ENCODE measurements at regions not wholly inside any gene's neighbourhood (a gene's known extent, or its start where the extent isn't known, plus 50 kb on each side); places are given as distances from the start of the nearest gene placed in this dataset.
"Not testable (repeated sequence)": the region's sequence is repeated elsewhere in the genome, so short reads cannot be mapped to it uniquely, and the experiment has no call there.

DNA sequence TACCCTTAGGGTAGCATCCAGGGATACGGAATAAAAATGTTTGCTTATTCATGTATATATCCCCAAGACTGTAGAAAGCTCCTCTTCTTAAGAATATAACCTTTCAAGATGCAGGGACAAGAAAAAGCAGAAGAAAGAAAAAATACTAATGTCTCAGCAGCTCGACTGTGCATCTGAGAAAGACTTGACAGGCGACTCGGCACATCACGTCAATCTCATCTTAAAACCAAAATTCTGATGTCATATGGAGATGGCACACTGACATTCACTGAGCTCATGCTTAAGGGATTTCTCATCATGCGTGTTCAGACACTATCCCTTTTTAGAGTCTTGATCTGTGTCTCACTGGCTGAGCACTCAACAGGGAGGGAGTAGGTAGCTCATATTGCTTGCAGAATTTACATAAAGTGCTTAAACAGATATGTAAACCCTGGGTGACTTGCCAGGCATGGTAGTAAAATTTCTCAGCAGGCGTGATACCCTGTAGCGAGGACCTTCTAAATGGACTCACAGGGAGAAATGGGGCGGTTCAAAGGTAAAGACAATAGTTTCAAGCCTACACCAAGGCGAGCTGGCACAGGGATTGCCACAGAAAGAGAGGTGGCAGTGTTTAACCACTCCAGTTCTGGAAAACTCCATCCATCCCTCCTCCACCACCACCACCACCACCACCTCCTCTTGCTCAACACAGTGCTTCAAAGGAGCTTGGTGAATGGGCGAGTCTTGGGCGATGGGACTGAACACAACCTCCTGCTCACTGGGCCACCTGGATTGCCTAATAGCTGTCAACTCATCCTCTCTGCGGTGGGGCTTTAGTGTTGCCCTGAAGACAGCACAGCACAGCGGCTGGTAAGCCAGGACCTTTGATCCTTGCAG, 330.5 kb downstream of the TFAP2A start:
- H3K36me3 ChIP-seq (ENCODE audit: control insufficient read depth in 3 of 3, insufficient read depth in 2 of 3, low read depth in 1 of 3, low read length in 3 of 3), result no peaks in the 10 kb centered on the region
- no peaks in the 10 kb centered on the region for H3K27me3 ChIP-seq (ENCODE audit: control insufficient read depth in 3 of 3, insufficient read depth in 3 of 3, low read length in 3 of 3)
- WGBS, 3 donors, result 55 to 78% (median 63%) methylated on average over 14 of the region's 14 CpGs
- no peak overlapping the region for H3K27ac ChIP-seq (ENCODE audit: low read depth in 1 of 3, low read length in 2 of 3)
- H3K9me3 ChIP-seq (ENCODE audit: control insufficient read depth in 2 of 2, insufficient read depth in 1 of 2, low read depth in 1 of 2, low read length in 1 of 2), result no peaks in the 10 kb centered on the region
- H3K4me1 ChIP-seq (ENCODE audit: control insufficient read depth in 3 of 3, insufficient read depth in 2 of 3, low read depth in 1 of 3, low read length in 2 of 3), result no peaks in the 10 kb centered on the region
- DNase-seq (no peak), FAIRE-seq (no peak)
- no peak overlapping the region for H3K4me3 ChIP-seq (ENCODE audit: low read depth in 1 of 3, low read length in 3 of 3)

DNA sequence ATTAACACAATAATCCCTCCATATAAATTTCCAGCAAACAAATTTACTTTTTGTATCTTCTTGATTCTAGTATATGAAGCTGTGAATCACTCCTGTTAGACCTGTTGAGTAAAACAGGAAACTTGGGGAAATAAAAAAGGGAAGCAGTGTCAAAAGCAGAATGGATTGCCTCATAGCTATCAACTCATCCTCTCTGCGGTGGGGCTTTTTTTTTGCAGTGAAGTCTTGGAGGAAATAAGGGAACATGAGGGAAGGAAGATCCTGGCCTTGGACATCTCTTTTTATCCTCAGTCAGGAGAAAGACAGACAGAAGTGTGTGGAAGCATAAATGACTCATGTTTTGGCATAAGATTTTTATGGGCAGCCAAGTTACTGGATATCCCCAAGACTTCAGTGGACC, 332.5 kb downstream of the TFAP2A start:
- Histone ChIP-seq H3K4me1 (ENCODE audit: control insufficient read depth in 3 of 3, insufficient read depth in 2 of 3, low read depth in 1 of 3, low read length in 2 of 3) (no peaks in the 10 kb centered on the region), H3K4me3 (ENCODE audit: low read depth in 1 of 3, low read length in 3 of 3) (no peak overlapping the region), H3K27me3 (ENCODE audit: control insufficient read depth in 3 of 3, insufficient read depth in 3 of 3, low read length in 3 of 3) (no peaks in the 10 kb centered on the region), H3K9me3 (ENCODE audit: control insufficient read depth in 2 of 2, insufficient read depth in 1 of 2, low read depth in 1 of 2, low read length in 1 of 2) (no peaks in the 10 kb centered on the region), H3K27ac (ENCODE audit: low read depth in 1 of 3, low read length in 2 of 3) (no peak overlapping the region), H3K36me3 (ENCODE audit: control insufficient read depth in 3 of 3, insufficient read depth in 2 of 3, low read depth in 1 of 3, low read length in 3 of 3) (no peaks in the 10 kb centered on the region)
- WGBS, 3 donors, result 54 to 74% (median 67%) methylated on average over 1 of the region's 1 CpG
- DNase-seq (no peak), FAIRE-seq (no peak)

DNA sequence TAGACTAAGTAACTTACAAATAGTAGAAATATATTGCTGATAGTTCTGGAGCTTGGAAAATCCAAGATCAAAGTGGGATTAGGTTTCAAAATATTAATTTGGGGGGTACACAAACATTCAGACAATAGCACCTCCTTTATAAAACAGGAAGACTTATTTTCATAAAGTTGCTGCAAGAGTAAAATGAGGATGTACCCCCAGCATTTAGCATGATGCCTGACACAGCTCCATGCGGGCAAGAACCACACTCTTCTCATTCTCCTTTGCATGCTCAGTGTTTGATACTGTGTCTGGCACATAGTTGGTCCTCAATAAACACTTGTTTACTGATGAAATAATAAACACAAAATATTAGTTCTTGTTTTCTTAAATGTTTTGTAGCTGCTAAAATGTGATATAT, 332.9 kb downstream of the TFAP2A start:
- WGBS, 3 donors, result 69 to 88% (median 74%) methylated on average over 1 of the region's 1 CpG
- H3K4me1 ChIP-seq (ENCODE audit: control insufficient read depth in 3 of 3, insufficient read depth in 2 of 3, low read depth in 1 of 3, low read length in 2 of 3), result no peaks in the 10 kb centered on the region
- H3K27ac ChIP-seq (ENCODE audit: low read depth in 1 of 3, low read length in 2 of 3), result no peak overlapping the region
- H3K36me3 ChIP-seq (ENCODE audit: control insufficient read depth in 3 of 3, insufficient read depth in 2 of 3, low read depth in 1 of 3, low read length in 3 of 3), result no peaks in the 10 kb centered on the region
- H3K27me3 ChIP-seq (ENCODE audit: control insufficient read depth in 3 of 3, insufficient read depth in 3 of 3, low read length in 3 of 3), result no peaks in the 10 kb centered on the region
- DNase-seq (no peak), FAIRE-seq (no peak)
- no peak overlapping the region for H3K4me3 ChIP-seq (ENCODE audit: low read depth in 1 of 3, low read length in 3 of 3)
- no peaks in the 10 kb centered on the region for H3K9me3 ChIP-seq (ENCODE audit: control insufficient read depth in 2 of 2, insufficient read depth in 1 of 2, low read depth in 1 of 2, low read length in 1 of 2)

DNA sequence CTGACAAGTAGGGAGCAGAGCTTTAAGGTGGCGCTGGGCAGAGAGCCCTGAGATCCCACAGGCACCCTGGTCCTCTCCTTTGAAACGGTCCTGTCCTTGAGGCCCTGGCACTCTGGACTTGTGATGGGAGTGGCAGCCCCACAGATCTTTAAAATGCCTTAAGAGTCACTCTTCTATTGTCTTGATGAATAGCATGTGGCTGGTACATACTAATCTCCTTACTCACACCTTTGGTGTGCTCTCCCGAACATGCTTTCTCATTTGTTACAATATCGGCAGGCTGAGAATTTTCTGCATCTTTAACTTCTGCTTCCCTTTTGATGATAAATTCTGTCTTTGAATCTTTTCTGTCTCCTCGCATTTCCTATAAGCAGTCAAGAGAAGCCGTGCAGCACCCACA, 333.8 kb downstream of the TFAP2A start:
- 82 to 87% (median 86%) methylated on average over 6 of the region's 6 CpGs for WGBS, 3 donors
- DNase-seq (no peak), FAIRE-seq (no peak)
- H3K27me3 ChIP-seq (ENCODE audit: control insufficient read depth in 3 of 3, insufficient read depth in 3 of 3, low read length in 3 of 3), result no peaks in the 10 kb centered on the region
- H3K27ac ChIP-seq (ENCODE audit: low read depth in 1 of 3, low read length in 2 of 3), result no peak overlapping the region
- H3K4me3 ChIP-seq (ENCODE audit: low read depth in 1 of 3, low read length in 3 of 3), result no peak overlapping the region
- no peaks in the 10 kb centered on the region for H3K36me3 ChIP-seq (ENCODE audit: control insufficient read depth in 3 of 3, insufficient read depth in 2 of 3, low read depth in 1 of 3, low read length in 3 of 3)
- no peaks in the 10 kb centered on the region for H3K9me3 ChIP-seq (ENCODE audit: control insufficient read depth in 2 of 2, insufficient read depth in 1 of 2, low read depth in 1 of 2, low read length in 1 of 2)
- H3K4me1 ChIP-seq (ENCODE audit: control insufficient read depth in 3 of 3, insufficient read depth in 2 of 3, low read depth in 1 of 3, low read length in 2 of 3), result no peaks in the 10 kb centered on the region

DNA sequence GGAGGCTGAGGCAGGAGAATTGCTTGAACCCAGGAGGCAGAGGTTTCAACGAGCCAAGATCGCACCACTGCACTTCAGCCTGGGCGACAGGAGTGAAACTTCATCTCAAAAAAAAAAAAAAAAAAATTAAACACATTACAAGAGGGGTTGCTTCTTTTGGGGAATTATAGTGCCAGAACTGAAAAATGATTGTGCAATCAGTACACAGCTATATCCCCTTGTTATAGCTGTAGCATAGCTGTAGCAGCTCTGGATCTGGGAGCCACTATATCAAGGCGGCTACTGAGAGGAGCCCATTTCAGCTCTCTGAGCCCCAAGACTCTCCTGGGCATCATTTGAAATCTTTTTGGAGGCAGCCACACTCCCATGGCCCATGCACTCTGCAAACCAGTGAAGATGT, 334.3 kb downstream of the TFAP2A start:
- DNase-seq (no peak), FAIRE-seq (no peak)
- Histone ChIP-seq H3K9me3 (ENCODE audit: control insufficient read depth in 2 of 2, insufficient read depth in 1 of 2, low read depth in 1 of 2, low read length in 1 of 2) (no peaks in the 10 kb centered on the region), H3K36me3 (ENCODE audit: control insufficient read depth in 3 of 3, insufficient read depth in 2 of 3, low read depth in 1 of 3, low read length in 3 of 3) (no peaks in the 10 kb centered on the region), H3K4me1 (ENCODE audit: control insufficient read depth in 3 of 3, insufficient read depth in 2 of 3, low read depth in 1 of 3, low read length in 2 of 3) (no peaks in the 10 kb centered on the region), H3K27me3 (ENCODE audit: control insufficient read depth in 3 of 3, insufficient read depth in 3 of 3, low read length in 3 of 3) (no peaks in the 10 kb centered on the region), H3K27ac (ENCODE audit: low read depth in 1 of 3, low read length in 2 of 3) (no peak overlapping the region), H3K4me3 (ENCODE audit: low read depth in 1 of 3, low read length in 3 of 3) (no peak overlapping the region)
- 90 to 96% (median 93%) methylated on average over 4 of the region's 4 CpGs for WGBS, 3 donors

DNA sequence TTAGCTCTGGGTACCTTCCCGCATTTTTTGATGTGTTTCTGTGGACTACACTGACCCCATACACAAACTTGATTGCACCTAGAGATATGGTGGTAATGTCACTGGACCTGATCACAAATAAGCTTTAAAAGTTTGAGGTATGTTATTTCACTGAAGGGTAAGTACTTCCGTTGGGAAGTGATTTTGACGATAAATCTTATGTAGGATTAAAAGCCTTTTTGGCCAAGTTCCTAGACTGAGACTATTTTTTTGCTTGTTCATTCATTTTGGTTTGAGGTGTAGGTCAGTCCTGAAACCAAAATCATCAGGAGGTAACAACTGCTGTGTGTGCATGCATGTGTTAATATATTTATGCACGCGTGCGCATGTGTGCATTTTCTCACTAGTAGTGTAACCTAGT, 336.3 kb downstream of the TFAP2A start:
- H3K36me3 ChIP-seq (ENCODE audit: control insufficient read depth in 3 of 3, insufficient read depth in 2 of 3, low read depth in 1 of 3, low read length in 3 of 3), result no peaks in the 10 kb centered on the region
- no peak overlapping the region for H3K27ac ChIP-seq (ENCODE audit: low read depth in 1 of 3, low read length in 2 of 3)
- H3K4me1 ChIP-seq (ENCODE audit: control insufficient read depth in 3 of 3, insufficient read depth in 2 of 3, low read depth in 1 of 3, low read length in 2 of 3), result no peaks in the 10 kb centered on the region
- FAIRE-seq (no peak), DNase-seq (no peak)
- no peaks in the 10 kb centered on the region for H3K27me3 ChIP-seq (ENCODE audit: control insufficient read depth in 3 of 3, insufficient read depth in 3 of 3, low read length in 3 of 3)
- H3K4me3 ChIP-seq (ENCODE audit: low read depth in 1 of 3, low read length in 3 of 3), result no peak overlapping the region
- H3K9me3 ChIP-seq (ENCODE audit: control insufficient read depth in 2 of 2, insufficient read depth in 1 of 2, low read depth in 1 of 2, low read length in 1 of 2), result no peaks in the 10 kb centered on the region
- WGBS, 3 donors, result 87 to 94% (median 92%) methylated on average over 6 of the region's 6 CpGs

DNA sequence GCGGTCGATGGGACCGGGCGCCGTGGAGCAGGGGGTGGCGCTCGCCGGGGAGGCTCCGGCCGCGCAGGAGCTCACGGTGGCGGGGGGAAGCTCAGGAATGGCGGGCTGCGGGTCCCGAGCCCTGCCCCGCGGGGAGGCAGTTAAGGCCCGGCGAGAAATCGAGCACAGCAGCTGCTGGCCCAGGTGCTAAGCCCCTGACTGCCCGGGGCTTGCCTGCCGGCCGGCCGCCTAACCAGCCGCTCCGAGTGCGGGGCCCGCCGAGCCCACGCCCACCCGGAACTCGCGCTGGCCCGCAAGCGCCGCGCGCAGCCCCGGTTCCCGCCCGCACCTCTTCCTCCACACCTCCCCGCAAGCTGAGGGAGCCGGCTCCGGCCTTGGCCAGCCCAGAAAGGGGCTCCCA, 340.1 kb downstream of the TFAP2A start:
- FAIRE-seq, result not testable (repeated sequence)

DNA sequence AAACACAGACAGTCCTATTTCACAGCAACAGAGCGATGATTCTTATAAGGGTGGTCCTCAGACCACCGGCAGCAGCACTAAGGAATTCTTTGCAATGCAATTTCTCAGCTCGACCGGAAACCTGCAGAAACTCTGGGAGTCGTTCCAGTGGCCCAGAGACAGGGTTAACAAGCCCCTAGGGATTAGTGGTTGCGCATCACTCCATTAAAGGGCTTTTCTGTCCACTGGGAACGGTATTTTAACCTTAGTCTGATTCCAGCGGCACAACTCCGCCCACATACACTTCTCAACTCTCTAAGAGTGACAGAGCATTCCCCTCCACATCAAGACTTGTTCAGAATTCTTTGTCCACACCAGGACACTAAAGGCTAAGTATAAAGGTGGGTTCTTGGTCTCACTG, 341.5 kb downstream of the TFAP2A start:
- H3K4me3 ChIP-seq (ENCODE audit: low read depth in 1 of 3, low read length in 3 of 3), result no peak overlapping the region
- no peaks in the 10 kb centered on the region for H3K4me1 ChIP-seq (ENCODE audit: control insufficient read depth in 3 of 3, insufficient read depth in 2 of 3, low read depth in 1 of 3, low read length in 2 of 3)
- DNase-seq, result no peak
- no peaks in the 10 kb centered on the region for H3K36me3 ChIP-seq (ENCODE audit: control insufficient read depth in 3 of 3, insufficient read depth in 2 of 3, low read depth in 1 of 3, low read length in 3 of 3)
- no peak for FAIRE-seq
- H3K27ac ChIP-seq (ENCODE audit: low read depth in 1 of 3, low read length in 2 of 3), result no peak overlapping the region
- H3K27me3 ChIP-seq (ENCODE audit: control insufficient read depth in 3 of 3, insufficient read depth in 3 of 3, low read length in 3 of 3), result no peaks in the 10 kb centered on the region
- WGBS, 3 donors, result 81 to 86% (median 83%) methylated on average over 9 of the region's 9 CpGs
- H3K9me3 ChIP-seq (ENCODE audit: control insufficient read depth in 2 of 2, insufficient read depth in 1 of 2, low read depth in 1 of 2, low read length in 1 of 2), result no peaks in the 10 kb centered on the region

More for the DNA sequence above, 340.1 kb downstream of the TFAP2A start:
- WGBS, 3 donors, result 95 to 96% (median 95%) methylated on average over 21 to 45 of the region's 45 CpGs
- not testable (repeated sequence) for H3K36me3 ChIP-seq (ENCODE audit: control insufficient read depth in 3 of 3, insufficient read depth in 2 of 3, low read depth in 1 of 3, low read length in 3 of 3); H3K27me3 ChIP-seq (ENCODE audit: control insufficient read depth in 3 of 3, insufficient read depth in 3 of 3, low read length in 3 of 3); DNase-seq; H3K9me3 ChIP-seq (ENCODE audit: control insufficient read depth in 2 of 2, insufficient read depth in 1 of 2, low read depth in 1 of 2, low read length in 1 of 2); H3K4me3 ChIP-seq (ENCODE audit: low read depth in 1 of 3, low read length in 3 of 3); H3K4me1 ChIP-seq (ENCODE audit: control insufficient read depth in 3 of 3, insufficient read depth in 2 of 3, low read depth in 1 of 3, low read length in 2 of 3); H3K27ac ChIP-seq (ENCODE audit: low read depth in 1 of 3, low read length in 2 of 3)

Measured in small intestine (tissue), 7 donors.